Ovary (tissue), 3 donors: ENCODE measurements at regions not wholly inside any gene's neighbourhood (a gene's known extent, or its start where the extent isn't known, plus 50 kb on each side); places are given as distances from the start of the nearest gene placed in this dataset.

Source experiments
- CTCF ChIP-seq, 3 donors: fragments of 450-650 bp in 2 of 3; fragments of 200-600 bp in 1 of 3; IDR thresholded peaks; one replicate each; pipeline versions ENCODE4 v1.5.1 to v1.8.0; 2016 to 2022; ENCODE audit warnings: antibody characterized with exemption in 3 of 3, mild to moderate bottlenecking in 1 of 3
- POLR2A ChIP-seq: fragments of 450-650 bp; IDR thresholded peaks from one replicate; pipeline ENCODE4 v1.6.1; 2017; ENCODE audit warnings: antibody characterized with exemption, mild to moderate bottlenecking, moderate library complexity
- donor health status: DM: no; HTN: no; CAD: no.

- no peak for TF ChIP-seq CTCF (IDR thresholded peaks at IDR 0.05)
- TF ChIP-seq POLR2A, result no peak
These were observed 77.7 kb upstream of the GPR26 start for GRCh38 chr10:123588386-123588914.
